H9 (cell line): ENCODE measurements at regions not wholly inside any gene's neighbourhood (a gene's known extent, or its start where the extent isn't known, plus 50 kb on each side); places are given as distances from the start of the nearest gene placed in this dataset.
A peak's percentile ranks its signal among the peaks of the same experiment; 100 is the strongest.

ENCODE experiments used
- DNase-seq: peaks from one replicate; pipeline ENCODE4 v3.0.0-alpha.2; 2017
- H2AFZ ChIP-seq: one replicate; pipeline ENCODE4 v1.6.1; 2013; ENCODE audit warnings: mild to moderate bottlenecking, low read length, control low read depth, moderate library complexity
- H2AK5ac ChIP-seq: 2 replicates; pipeline ENCODE4 v1.6.1; 2013; ENCODE audit warnings: low read length, control low read depth, mixed read lengths; ENCODE audit not compliant: insufficient read length
- H2BK120ac ChIP-seq: one replicate; pipeline ENCODE4 v1.6.1; 2013; ENCODE audit warnings: low read depth, mild to moderate bottlenecking, low read length, control low read depth, inconsistent platforms; ENCODE audit not compliant: poor library complexity, severe bottlenecking
- H2BK12ac ChIP-seq: 2 replicates; pipeline ENCODE4 v1.6.1; 2013; ENCODE audit warnings: low read length, control low read depth, mixed read lengths, low read depth; ENCODE audit not compliant: insufficient read length
- H2BK15ac ChIP-seq: 2 replicates; pipeline ENCODE4 v1.6.1; 2013; ENCODE audit warnings: low read depth, low read length, control low read depth
- H2BK20ac ChIP-seq: one replicate; pipeline ENCODE4 v1.6.1; 2013; ENCODE audit warnings: low read depth, mild to moderate bottlenecking, low read length, control low read depth, inconsistent platforms; ENCODE audit not compliant: poor library complexity, severe bottlenecking
- H2BK5ac ChIP-seq: 2 replicates; pipeline ENCODE4 v1.6.1; 2013; ENCODE audit warnings: low read length, control low read depth, mixed read lengths; ENCODE audit not compliant: insufficient read length
- H3K14ac ChIP-seq: 2 replicates; pipeline ENCODE4 v1.6.1; 2013; ENCODE audit warnings: low read length, control low read depth; ENCODE audit not compliant: insufficient read depth
- H3K18ac ChIP-seq: 2 replicates; pipeline ENCODE4 v1.6.1; 2013; ENCODE audit warnings: low read depth, mild to moderate bottlenecking, mixed read lengths, low read length, control low read depth; ENCODE audit not compliant: insufficient read length
- H3K23ac ChIP-seq: 2 replicates; pipeline ENCODE4 v1.6.1; 2013; ENCODE audit warnings: low read length, control low read depth, mixed read lengths, low read depth; ENCODE audit not compliant: insufficient read length
- H3K23me2 ChIP-seq: 2 replicates; pipeline ENCODE4 v1.6.1; 2013; ENCODE audit warnings: low read depth, mild to moderate bottlenecking, mixed read lengths, low read length, control low read depth; ENCODE audit not compliant: insufficient read length, poor library complexity, severe bottlenecking
- H3K27ac ChIP-seq: 2 replicates; pipeline ENCODE4 v1.5.1; 2013; ENCODE audit warnings: low read length, control low read depth, mixed read lengths, low read depth; ENCODE audit not compliant: insufficient read length
- H3K27me3 ChIP-seq: 2 replicates; pipeline ENCODE4 v1.6.1; 2013; ENCODE audit warnings: low read length, control low read depth, inconsistent platforms; ENCODE audit not compliant: insufficient read depth
- H3K4ac ChIP-seq: 2 replicates; pipeline ENCODE4 v1.6.1; 2013; ENCODE audit warnings: low read depth, mild to moderate bottlenecking, control low read depth, inconsistent platforms, low read length, moderate library complexity
- H3K4me1 ChIP-seq: 2 replicates; pipeline ENCODE4 v1.6.1; 2013; ENCODE audit warnings: low read length, control low read depth, inconsistent platforms; ENCODE audit not compliant: insufficient read depth
- H3K4me2 ChIP-seq: 2 replicates; pipeline ENCODE4 v1.6.1; 2013; ENCODE audit warnings: low read length, control low read depth, mixed read lengths; ENCODE audit not compliant: insufficient read length, insufficient read depth
- H3K56ac ChIP-seq: 2 replicates; pipeline ENCODE4 v1.6.1; 2013; ENCODE audit warnings: low read depth, mild to moderate bottlenecking, mixed read lengths, low read length, control low read depth; ENCODE audit not compliant: insufficient read length
- H3K79me1 ChIP-seq: 2 replicates; pipeline ENCODE4 v1.6.1; 2013; ENCODE audit warnings: low read depth, mild to moderate bottlenecking, moderate library complexity, low read length, control low read depth, inconsistent platforms; ENCODE audit not compliant: insufficient read depth, poor library complexity, severe bottlenecking
- H3K79me2 ChIP-seq: 2 replicates; pipeline ENCODE4 v1.6.1; 2013; ENCODE audit warnings: low read length, control low read depth, inconsistent platforms; ENCODE audit not compliant: insufficient read depth
- H3K9ac ChIP-seq: 2 replicates; pipeline ENCODE4 v1.6.1; 2013; ENCODE audit warnings: low read length, control low read depth, mixed read lengths; ENCODE audit not compliant: insufficient read length; ENCODE audit errors: extremely low read depth
- H3K9me3 ChIP-seq: one replicate; pipeline ENCODE4 v1.6.1; 2013; ENCODE audit warnings: low read depth, low read length, inconsistent platforms; ENCODE audit not compliant: control insufficient read depth
- H3T11ph ChIP-seq: one replicate; pipeline ENCODE4 v1.6.1; 2013; ENCODE audit warnings: mild to moderate bottlenecking, low read length, control low read depth, inconsistent platforms
- H4K20me1 ChIP-seq: one replicate; pipeline ENCODE4 v1.6.1; 2013; ENCODE audit not compliant: control insufficient read depth, insufficient read length, insufficient read depth
- H4K5ac ChIP-seq: 2 replicates; pipeline ENCODE4 v1.6.1; 2013; ENCODE audit warnings: low read depth, mild to moderate bottlenecking, mixed read lengths, low read length, control low read depth; ENCODE audit not compliant: insufficient read length
- H4K8ac ChIP-seq: replicated peaks from 2 replicates; pipeline ENCODE4 v1.6.1; 2013; ENCODE audit warnings: low read length, control low read depth, mixed read lengths, low read depth; ENCODE audit not compliant: insufficient read length
- H4K91ac ChIP-seq: 2 replicates; pipeline ENCODE4 v1.6.1; 2013; ENCODE audit warnings: low read depth, mild to moderate bottlenecking, moderate library complexity, mixed read lengths, low read length, control low read depth; ENCODE audit not compliant: insufficient read length
- H3K27ac Mint-ChIP-seq, 3 experiments: 2 replicates in 2 of 3; 3 replicates in 1 of 3; pipeline ENCODE4 v1.8.0; 2020 to 2021; ENCODE audit warnings: mixed read lengths in 3 of 3, mild to moderate bottlenecking in 1 of 3, moderate library complexity in 1 of 3
- H3K27me3 Mint-ChIP-seq: 2 replicates; pipeline ENCODE4 v1.8.0; 2021; ENCODE audit warnings: low read depth, mild to moderate bottlenecking, moderate library complexity, mixed read lengths
- H3K36me3 Mint-ChIP-seq, 3 experiments: 2 replicates in 2 of 3; 3 replicates in 1 of 3; pipeline ENCODE4 v1.8.0; 2020 to 2021; ENCODE audit warnings: low read depth in 3 of 3, mixed read lengths in 3 of 3; ENCODE audit not compliant: insufficient read depth in 1 of 3
- H3K4me1 Mint-ChIP-seq, 2 experiments: 2 replicates each; pipeline ENCODE4 v1.8.0; 2020; ENCODE audit warnings: mixed read lengths in 2 of 2
- H3K4me3 Mint-ChIP-seq, 2 experiments: 2 replicates in 1 of 2; 3 replicates in 1 of 2; pipeline ENCODE4 v1.8.0; 2020 to 2021; ENCODE audit warnings: mild to moderate bottlenecking in 2 of 2, mixed read lengths in 2 of 2, moderate library complexity in 1 of 2
- H3K9me3 Mint-ChIP-seq, 2 experiments: 2 replicates in 1 of 2; 3 replicates in 1 of 2; pipeline ENCODE4 v1.8.0; 2020; ENCODE audit warnings: mild to moderate bottlenecking in 2 of 2, mixed read lengths in 2 of 2, moderate library complexity in 1 of 2
- CTCF ChIP-seq: fragments of 200-600 bp; sonication (generic); conservative IDR thresholded peaks from 3 replicates; pipeline ENCODE4 v1.8.0; 2021; ENCODE audit warnings: antibody characterized with exemption, mild to moderate bottlenecking
- WGBS: extraction: QIAGEN DNeasy Blood & Tissue Kit; methylation state at CpG from one replicate; pipeline ENCODE4 v1.1.7; 2013; ENCODE audit warnings: missing lambda C conversion rate, low lambda C conversion rate, mixed read lengths; ENCODE audit not compliant: insufficient read length; ENCODE audit errors: extremely low coverage; 5-methylcytosine and 5-hydroxymethylcytosine counted together

GRCh38 chr12:41936333-41936732, 208.3 kb downstream of the GXYLT1 start:
- Histone ChIP-seq H2BK5ac (no peak overlapping the region), H2AFZ (no peak overlapping the region), H3K79me1 (no peaks in the 10 kb centered on the region), H2AK5ac (no peak overlapping the region), H3K9ac (no peak overlapping the region), H3K4me1 (no peaks in the 10 kb centered on the region; the same call in 1 of the 2 replicates), H2BK12ac (no peak overlapping the region), H3K23me2 (peaks cover 4% of the 10 kb centered on the region), H3K56ac (no peak overlapping the region), H2BK15ac (no peak overlapping the region), H3K23ac (no peak overlapping the region), H3K4ac (no peak overlapping the region), H3K27ac (no peak overlapping the region), H4K91ac (no peak overlapping the region), H3K4me2 (no peak overlapping the region), H2BK20ac (no peak overlapping the region), H4K5ac (no peak overlapping the region), H3K9me3 (no peaks in the 10 kb centered on the region), H3K79me2 (no peaks in the 10 kb centered on the region), H3K14ac (no peak overlapping the region), H3K18ac (no peak overlapping the region), H3K27me3 (peaks cover 27% of the 10 kb centered on the region; the same call in 1 of the 2 replicates), H2BK120ac (no peak overlapping the region), H4K8ac (no peak overlapping the region), H3T11ph (no peak overlapping the region), H4K20me1 (no peaks in the 10 kb centered on the region)
- Mint-ChIP-seq H3K4me3 (no peak overlapping the region), H3K4me1 (peaks cover 16 to 17% of the 10 kb centered on the region in 2 experiments), H3K27me3 (peaks cover 92% of the 10 kb centered on the region), H3K9me3 (peaks cover 12 to 16% of the 10 kb centered on the region in 2 experiments), H3K36me3 (peaks cover 0 to 5% (median 5%) of the 10 kb centered on the region in 3 experiments; a peak in 4 of 7 replicates), H3K27ac (no peak overlapping the region; a peak in 1 of 7 replicates)
- peak; percentile 41; the same call in 2 of the 3 replicates for TF ChIP-seq CTCF
- no CpG with 5 or more reads among the region's 5 CpGs for WGBS
- DNase-seq = no peak
